Suprapubic skin (tissue), 4 donors: ENCODE measurements at regions not wholly inside any gene's neighbourhood (a gene's known extent, or its start where the extent isn't known, plus 50 kb on each side); places are given as distances from the start of the nearest gene placed in this dataset.

Experiments
- DNase-seq, 2 donors: peaks; one replicate each; pipeline ENCODE4 v3.0.0-alpha.2; 2019; ENCODE audit warnings: low spot score in 2 of 2
- H3K27ac ChIP-seq: fragments of 200-600 bp; sonication (generic); one replicate; pipeline ENCODE4 v1.5.1; 2019
- H3K27me3 ChIP-seq: fragments of 200-600 bp; sonication (generic); one replicate; pipeline ENCODE4 v1.5.1; 2019
- H3K36me3 ChIP-seq: fragments of 200-600 bp; sonication (generic); one replicate; pipeline ENCODE4 v1.5.1; 2019
- H3K4me1 ChIP-seq: fragments of 200-600 bp; sonication (generic); one replicate; pipeline ENCODE4 v1.5.1; 2019
- H3K4me3 ChIP-seq: fragments of 200-600 bp; sonication (generic); one replicate; pipeline ENCODE4 v1.5.1; 2019; ENCODE audit warnings: mild to moderate bottlenecking
- H3K9me3 ChIP-seq: fragments of 200-600 bp; sonication (generic); one replicate; pipeline ENCODE4 v1.5.1; 2019
- CTCF ChIP-seq, 2 donors: fragments of 200-600 bp in 1 of 2; fragments of 450-650 bp in 1 of 2; sonication (generic) in 1 of 2; IDR thresholded peaks; one replicate each; pipeline ENCODE4 v1.5.1; 2016 to 2019; ENCODE audit warnings: antibody characterized with exemption in 2 of 2, mild to moderate bottlenecking in 1 of 2, moderate library complexity in 1 of 2
- EP300 ChIP-seq: sonication (generic); formaldehyde crosslinking; IDR thresholded peaks from one replicate; pipeline ENCODE4 v1.6.1; 2017; ENCODE audit warnings: antibody characterized with exemption
- POLR2A ChIP-seq, 2 donors: fragments of 450-650 bp; IDR thresholded peaks; one replicate each; pipeline ENCODE4 v1.6.1; 2017; ENCODE audit warnings: antibody characterized with exemption in 2 of 2, mild to moderate bottlenecking in 2 of 2, moderate library complexity in 2 of 2
- POLR2AphosphoS5 ChIP-seq, 3 donors: sonication (generic); formaldehyde crosslinking; IDR thresholded peaks; one replicate each; pipeline ENCODE4 v1.6.1; 2017; ENCODE audit warnings: antibody characterized with exemption in 3 of 3
- WGBS: methylation state at CpG from one replicate; pipeline ENCODE4 v1.1.5; 2018; 5-methylcytosine and 5-hydroxymethylcytosine counted together

DNA sequence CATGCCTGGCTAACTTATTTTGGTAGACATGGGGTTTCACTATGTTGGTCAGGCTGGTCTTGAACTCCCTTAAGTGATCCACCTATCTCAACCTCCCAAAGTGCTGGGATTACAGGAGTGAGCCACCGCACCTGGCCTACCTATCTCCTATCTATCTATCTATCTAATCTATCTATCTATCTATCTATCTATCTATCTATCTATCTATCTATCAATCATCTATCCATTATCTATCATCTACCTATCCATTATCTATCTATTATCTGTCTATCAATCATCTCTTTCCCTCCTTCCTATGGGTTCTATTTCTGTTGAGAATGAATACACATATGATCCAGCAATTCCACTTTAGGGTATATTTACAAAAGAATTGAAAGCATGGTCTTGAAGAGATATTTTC lies 194.2 kb upstream of the ARG1 start:
- TF ChIP-seq POLR2AphosphoS5 (IDR thresholded peaks at IDR 0.05), result no peak
- no peak for TF ChIP-seq EP300
- no peak for TF ChIP-seq POLR2A (IDR thresholded peaks at IDR 0.05)
- TF ChIP-seq CTCF (IDR thresholded peaks at IDR 0.05), result no peak
- no peak for DNase-seq
- Histone ChIP-seq H3K9me3 (no peaks in the 10 kb centered on the region), H3K27ac (no peak overlapping the region), H3K4me1 (no peaks in the 10 kb centered on the region), H3K27me3 (no peaks in the 10 kb centered on the region), H3K36me3 (no peaks in the 10 kb centered on the region), H3K4me3 (no peak overlapping the region)
- 95% methylated on average over 1 of the region's 1 CpG for WGBS

DNA sequence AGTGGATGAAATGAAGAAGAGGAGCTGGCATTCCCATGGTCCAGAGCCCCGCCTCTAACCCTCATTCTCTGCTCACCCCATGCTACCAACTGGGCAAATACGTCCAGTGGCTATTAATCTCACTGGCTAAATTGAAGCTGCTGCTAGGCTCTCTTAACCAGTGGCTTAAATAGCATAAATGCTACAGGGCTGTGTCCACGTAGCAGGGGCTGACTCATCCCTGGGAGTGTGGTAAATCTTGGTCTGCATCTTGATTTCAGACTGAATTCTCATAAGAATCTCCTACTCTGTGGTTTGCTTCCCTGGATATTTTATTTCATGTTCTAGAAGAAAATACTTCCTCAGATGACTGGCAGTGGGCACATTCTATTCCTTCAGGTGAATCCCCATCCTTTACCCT lies 193.1 kb upstream of the ARG1 start:
- TF ChIP-seq CTCF (IDR thresholded peaks at IDR 0.05) (no peak), POLR2A (IDR thresholded peaks at IDR 0.05) (no peak), POLR2AphosphoS5 (IDR thresholded peaks at IDR 0.05) (no peak), EP300 (no peak)
- 65% methylated on average over 3 of the region's 3 CpGs for WGBS
- Histone ChIP-seq H3K4me3 (no peak overlapping the region), H3K27me3 (no peaks in the 10 kb centered on the region), H3K9me3 (no peaks in the 10 kb centered on the region), H3K27ac (no peak overlapping the region), H3K4me1 (no peaks in the 10 kb centered on the region), H3K36me3 (no peaks in the 10 kb centered on the region)
- DNase-seq, result no peak

DNA sequence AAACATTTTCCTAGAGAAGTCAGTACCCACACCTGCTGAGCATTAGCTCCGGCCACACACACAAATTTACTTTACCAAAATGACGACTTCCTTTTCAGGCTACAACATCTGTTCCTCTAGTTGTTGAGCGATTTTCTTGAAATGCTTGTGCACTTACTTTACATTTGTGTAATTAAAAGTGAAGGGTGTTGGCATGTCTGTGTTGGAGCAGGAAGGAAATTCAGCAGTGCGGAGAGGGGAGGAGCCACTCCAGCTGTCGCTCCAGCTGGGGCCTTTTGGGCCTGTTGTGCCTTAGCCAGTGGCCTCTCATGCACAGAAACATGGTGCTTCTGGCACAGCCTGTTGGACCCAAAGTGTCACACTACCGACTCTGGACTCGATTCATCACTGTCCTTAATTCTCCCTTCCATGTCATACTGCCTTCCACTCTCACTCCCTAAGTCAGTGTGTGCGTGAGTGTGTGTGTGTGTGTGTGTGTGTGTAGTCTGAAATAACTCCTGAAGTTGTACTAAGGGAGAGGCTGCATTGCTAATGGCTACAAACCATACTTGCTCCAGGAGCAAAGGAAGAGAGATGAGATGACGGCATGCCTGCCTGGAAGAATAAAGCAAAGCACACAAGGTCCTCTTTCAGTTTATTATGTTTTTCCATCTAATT lies 191.8 kb upstream of the ARG1 start:
- no peaks in the 10 kb centered on the region for H3K27me3 ChIP-seq
- TF ChIP-seq POLR2AphosphoS5 (IDR thresholded peaks at IDR 0.05), result no peak
- H3K27ac ChIP-seq, result no peak overlapping the region
- no peaks in the 10 kb centered on the region for H3K9me3 ChIP-seq
- DNase-seq, result no peak
- no peaks in the 10 kb centered on the region for H3K36me3 ChIP-seq
- no peaks in the 10 kb centered on the region for H3K4me1 ChIP-seq
- no peak overlapping the region for H3K4me3 ChIP-seq
- WGBS, result 76% methylated on average over 8 of the region's 9 CpGs

GRCh38 chr6:131381709-131382093 lies 191.3 kb upstream of the ARG1 start:
- no peaks in the 10 kb centered on the region for H3K4me1 ChIP-seq
- 61% methylated on average over 7 of the region's 7 CpGs for WGBS
- no peak for TF ChIP-seq POLR2A (IDR thresholded peaks at IDR 0.05)
- no peaks in the 10 kb centered on the region for H3K9me3 ChIP-seq
- H3K36me3 ChIP-seq, result no peaks in the 10 kb centered on the region
- H3K27me3 ChIP-seq, result no peaks in the 10 kb centered on the region
- no peak for DNase-seq
- H3K27ac ChIP-seq, result no peak overlapping the region
- no peak overlapping the region for H3K4me3 ChIP-seq

- TF ChIP-seq POLR2A (IDR thresholded peaks at IDR 0.05), result no peak
- no peak for TF ChIP-seq EP300
- no peak for TF ChIP-seq CTCF (IDR thresholded peaks at IDR 0.05)
- no peak for TF ChIP-seq POLR2AphosphoS5 (IDR thresholded peaks at IDR 0.05)
- DNase-seq, result no peak
- Histone ChIP-seq H3K9me3 (no peaks in the 10 kb centered on the region), H3K36me3 (no peaks in the 10 kb centered on the region), H3K27me3 (no peaks in the 10 kb centered on the region), H3K4me3 (no peak overlapping the region), H3K27ac (no peak overlapping the region), H3K4me1 (no peaks in the 10 kb centered on the region)
- 88% methylated on average over 10 of the region's 10 CpGs for WGBS
Measured at GRCh38 chr6:131382631-131383030, 190.4 kb upstream of the ARG1 start.

DNA sequence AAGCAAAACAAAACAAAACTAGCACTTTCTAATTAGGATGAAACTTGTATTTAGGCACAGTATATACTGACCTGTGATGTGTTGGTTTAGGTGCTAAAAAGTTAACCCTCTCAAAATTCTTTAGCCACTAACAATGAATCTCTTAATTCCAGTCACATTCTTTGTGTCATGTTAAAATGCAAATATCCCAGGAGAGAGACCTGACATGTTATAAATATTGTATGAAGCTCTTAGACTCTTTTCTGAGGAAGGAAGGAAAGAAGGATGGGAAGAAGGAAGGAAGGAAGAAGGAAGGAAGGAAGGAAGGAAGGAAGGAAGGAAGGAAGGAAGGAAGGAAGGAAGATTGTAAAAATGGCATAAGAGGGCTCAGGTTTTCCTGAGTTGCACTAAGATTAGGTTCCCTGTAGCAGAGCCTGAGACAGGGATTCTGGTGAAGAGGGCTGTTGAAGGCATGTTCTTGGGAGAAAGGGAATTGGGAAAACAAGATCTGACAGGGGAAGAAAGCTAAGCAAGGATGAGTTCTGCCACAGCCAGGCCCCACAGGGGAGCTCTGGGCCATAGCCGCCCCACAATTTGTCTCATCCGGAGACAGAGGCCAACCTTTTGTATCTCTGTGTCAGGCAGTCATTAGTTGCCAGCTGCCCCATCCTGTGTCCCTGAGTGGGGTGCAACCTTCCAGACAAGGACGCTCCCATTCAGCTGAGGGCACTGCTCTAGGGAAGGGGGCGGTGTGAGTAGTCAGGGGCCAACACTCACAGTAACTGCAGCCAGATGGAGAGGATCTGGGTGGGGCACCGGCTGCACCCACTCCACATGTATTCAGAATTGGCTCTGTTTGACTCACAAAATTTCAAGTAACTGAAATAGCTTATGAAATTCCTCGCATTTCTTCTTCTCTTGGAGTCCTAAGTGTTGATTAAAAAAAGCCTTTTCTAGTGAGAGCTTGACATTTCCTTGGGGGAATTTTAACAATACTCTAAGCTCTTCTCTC lies 189.3 kb upstream of the ARG1 start:
- Histone ChIP-seq H3K4me1 (no peaks in the 10 kb centered on the region), H3K9me3 (no peaks in the 10 kb centered on the region), H3K27ac (no peak overlapping the region), H3K36me3 (no peaks in the 10 kb centered on the region), H3K27me3 (no peaks in the 10 kb centered on the region), H3K4me3 (no peak overlapping the region)
- DNase-seq, result no peak
- TF ChIP-seq EP300 (no peak), CTCF (IDR thresholded peaks at IDR 0.05) (no peak), POLR2AphosphoS5 (IDR thresholded peaks at IDR 0.05) (no peak), POLR2A (IDR thresholded peaks at IDR 0.05) (no peak)
- 25% methylated on average over 6 of the region's 6 CpGs for WGBS
